GM10266 (cell line): ENCODE measurements at regions not wholly inside any gene's neighbourhood (a gene's known extent, or its start where the extent isn't known, plus 50 kb on each side); places are given as distances from the start of the nearest gene placed in this dataset.

Experiments used
- DNase-seq: peaks from one replicate; pipeline ENCODE4 v3.0.0; 2012; ENCODE audit errors: extremely low spot score
- TF ChIP-seq, protein P1 (sequence below): IDR thresholded peaks from 2 replicates; pipeline ENCODE4 v1.5.1; 2012; ENCODE audit warnings: mild to moderate bottlenecking, low read depth; ENCODE audit not compliant: control insufficient read depth, insufficient read depth; ENCODE audit errors: missing control alignments

- DNase-seq, result no peak
- TF ChIP-seq, protein P1, sequence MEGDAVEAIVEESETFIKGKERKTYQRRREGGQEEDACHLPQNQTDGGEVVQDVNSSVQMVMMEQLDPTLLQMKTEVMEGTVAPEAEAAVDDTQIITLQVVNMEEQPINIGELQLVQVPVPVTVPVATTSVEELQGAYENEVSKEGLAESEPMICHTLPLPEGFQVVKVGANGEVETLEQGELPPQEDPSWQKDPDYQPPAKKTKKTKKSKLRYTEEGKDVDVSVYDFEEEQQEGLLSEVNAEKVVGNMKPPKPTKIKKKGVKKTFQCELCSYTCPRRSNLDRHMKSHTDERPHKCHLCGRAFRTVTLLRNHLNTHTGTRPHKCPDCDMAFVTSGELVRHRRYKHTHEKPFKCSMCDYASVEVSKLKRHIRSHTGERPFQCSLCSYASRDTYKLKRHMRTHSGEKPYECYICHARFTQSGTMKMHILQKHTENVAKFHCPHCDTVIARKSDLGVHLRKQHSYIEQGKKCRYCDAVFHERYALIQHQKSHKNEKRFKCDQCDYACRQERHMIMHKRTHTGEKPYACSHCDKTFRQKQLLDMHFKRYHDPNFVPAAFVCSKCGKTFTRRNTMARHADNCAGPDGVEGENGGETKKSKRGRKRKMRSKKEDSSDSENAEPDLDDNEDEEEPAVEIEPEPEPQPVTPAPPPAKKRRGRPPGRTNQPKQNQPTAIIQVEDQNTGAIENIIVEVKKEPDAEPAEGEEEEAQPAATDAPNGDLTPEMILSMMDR, result no peak
Measured at GRCh38 chr3:147008458-147008857, 397.9 kb downstream of the ZIC4 start.

- DNase-seq, result no peak
- TF ChIP-seq, protein P1, result no peak
Measured at GRCh38 chr3:147007736-147008245, 398.6 kb downstream of the ZIC4 start.

- TF ChIP-seq, protein P1, result no peak
- DNase-seq, result no peak
Measured at GRCh38 chr3:147002721-147003120, 397.6 kb upstream of the PLSCR5 start.

DNA sequence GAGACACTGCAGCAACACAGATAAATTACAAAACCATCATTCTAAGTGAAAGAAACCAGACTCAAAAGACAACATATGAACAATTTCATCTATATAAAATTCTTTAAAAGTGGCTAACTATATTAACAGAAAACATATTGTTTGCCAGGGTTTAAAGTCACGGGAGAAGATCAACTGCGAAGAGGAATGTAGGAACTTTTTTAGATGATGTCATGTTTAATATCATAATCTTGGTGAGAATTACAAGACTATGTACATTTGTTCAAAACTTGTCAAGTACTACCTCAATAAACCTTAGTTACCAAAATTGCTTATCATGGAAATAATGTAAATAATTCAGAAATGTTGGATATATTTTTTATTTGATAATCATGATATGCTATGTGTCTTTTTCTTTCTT lies 395.1 kb upstream of the PLSCR5 start:
- TF ChIP-seq, protein P1, result no peak
- no peak for DNase-seq

DNA sequence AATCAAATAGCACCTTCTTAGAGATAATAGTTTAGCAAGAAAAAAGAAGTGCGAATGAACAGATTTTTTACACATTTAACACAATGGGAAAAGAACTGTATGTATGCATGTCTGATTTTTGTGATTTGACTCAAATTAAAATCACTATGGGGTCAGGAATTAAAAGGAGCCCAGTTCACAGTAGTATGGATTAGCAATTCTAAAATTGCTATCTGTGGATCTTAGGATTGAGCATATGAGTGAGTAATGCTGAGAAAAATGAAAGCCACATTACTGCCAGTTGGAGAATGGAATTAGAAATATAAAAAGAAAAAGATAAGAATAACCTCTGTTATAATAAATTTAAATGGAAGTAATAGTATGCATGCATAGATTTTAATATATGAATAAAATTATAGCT lies 386.8 kb upstream of the PLSCR5 start:
- TF ChIP-seq, protein P1, result no peak
- DNase-seq, result no peak

GRCh38 chr3:146975476-146975875 lies 370.3 kb upstream of the PLSCR5 start:
- DNase-seq, result no peak
- TF ChIP-seq, protein P1, result no peak

GRCh38 chr3:146975032-146975431 lies 369.9 kb upstream of the PLSCR5 start:
- TF ChIP-seq, protein P1, result no peak
- DNase-seq, result no peak
